PFSK-1 (cell line): ENCODE measurements at regions not wholly inside any gene's neighbourhood (a gene's known extent, or its start where the extent isn't known, plus 50 kb on each side); places are given as distances from the start of the nearest gene placed in this dataset.

Experiments
- FOXP2 ChIP-seq: optimal IDR thresholded peaks from 2 replicates; pipeline ENCODE3; 2011; ENCODE audit warnings: borderline replicate concordance, control low read depth, inconsistent platforms; ENCODE audit not compliant: insufficient read depth; ENCODE audit errors: extremely low read length, extremely low read depth
- POLR2AphosphoS5 ChIP-seq: IDR thresholded peaks from 2 replicates; pipeline ENCODE4 v1.6.1; 2012; ENCODE audit warnings: low read depth, mild to moderate bottlenecking, control low read depth, low read length, moderate library complexity
- SIN3A ChIP-seq: IDR thresholded peaks from 2 replicates; pipeline ENCODE4 v1.6.1; 2012; ENCODE audit warnings: mild to moderate bottlenecking, low read length, moderate library complexity, borderline replicate concordance; ENCODE audit not compliant: insufficient read depth
- TAF1 ChIP-seq: IDR thresholded peaks from 2 replicates; pipeline ENCODE4 v1.6.1; 2012; ENCODE audit warnings: low read length, control low read depth, borderline replicate concordance; ENCODE audit not compliant: insufficient read depth
- TF ChIP-seq, protein P1 (sequence below), 2 experiments: IDR thresholded peaks; 2 replicates each; pipeline versions ENCODE4 v1.6.1 to v1.8.0; 2011 to 2012; ENCODE audit warnings: low read depth in 2 of 2, low read length in 2 of 2, control low read depth in 1 of 2, inconsistent platforms in 1 of 2, mild to moderate bottlenecking in 1 of 2, moderate library complexity in 1 of 2; ENCODE audit not compliant: insufficient read depth in 1 of 2

DNA sequence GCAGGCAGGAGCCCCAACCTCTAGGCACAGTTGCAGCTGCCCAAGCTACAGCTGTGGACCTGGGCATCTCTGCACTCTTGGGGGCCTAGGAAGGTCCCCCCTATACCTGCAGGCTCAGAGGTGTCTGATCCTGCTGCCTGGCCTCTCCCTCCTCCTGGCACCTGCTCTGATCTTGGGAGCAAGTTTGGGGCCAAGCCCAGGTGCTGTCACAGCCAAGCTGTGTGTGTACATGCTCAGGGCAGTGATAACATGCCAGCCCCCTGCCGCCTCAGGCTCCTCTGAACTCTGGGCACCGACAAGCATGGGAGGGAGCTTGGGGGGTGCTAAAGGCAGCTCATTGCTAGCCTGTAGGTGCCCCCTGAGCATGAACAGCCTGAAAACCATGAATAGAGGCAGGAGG lies 829.6 kb upstream of the VRK2 start:
- no peak for TF ChIP-seq POLR2AphosphoS5
- no peak for TF ChIP-seq SIN3A
- TF ChIP-seq, protein P1, sequence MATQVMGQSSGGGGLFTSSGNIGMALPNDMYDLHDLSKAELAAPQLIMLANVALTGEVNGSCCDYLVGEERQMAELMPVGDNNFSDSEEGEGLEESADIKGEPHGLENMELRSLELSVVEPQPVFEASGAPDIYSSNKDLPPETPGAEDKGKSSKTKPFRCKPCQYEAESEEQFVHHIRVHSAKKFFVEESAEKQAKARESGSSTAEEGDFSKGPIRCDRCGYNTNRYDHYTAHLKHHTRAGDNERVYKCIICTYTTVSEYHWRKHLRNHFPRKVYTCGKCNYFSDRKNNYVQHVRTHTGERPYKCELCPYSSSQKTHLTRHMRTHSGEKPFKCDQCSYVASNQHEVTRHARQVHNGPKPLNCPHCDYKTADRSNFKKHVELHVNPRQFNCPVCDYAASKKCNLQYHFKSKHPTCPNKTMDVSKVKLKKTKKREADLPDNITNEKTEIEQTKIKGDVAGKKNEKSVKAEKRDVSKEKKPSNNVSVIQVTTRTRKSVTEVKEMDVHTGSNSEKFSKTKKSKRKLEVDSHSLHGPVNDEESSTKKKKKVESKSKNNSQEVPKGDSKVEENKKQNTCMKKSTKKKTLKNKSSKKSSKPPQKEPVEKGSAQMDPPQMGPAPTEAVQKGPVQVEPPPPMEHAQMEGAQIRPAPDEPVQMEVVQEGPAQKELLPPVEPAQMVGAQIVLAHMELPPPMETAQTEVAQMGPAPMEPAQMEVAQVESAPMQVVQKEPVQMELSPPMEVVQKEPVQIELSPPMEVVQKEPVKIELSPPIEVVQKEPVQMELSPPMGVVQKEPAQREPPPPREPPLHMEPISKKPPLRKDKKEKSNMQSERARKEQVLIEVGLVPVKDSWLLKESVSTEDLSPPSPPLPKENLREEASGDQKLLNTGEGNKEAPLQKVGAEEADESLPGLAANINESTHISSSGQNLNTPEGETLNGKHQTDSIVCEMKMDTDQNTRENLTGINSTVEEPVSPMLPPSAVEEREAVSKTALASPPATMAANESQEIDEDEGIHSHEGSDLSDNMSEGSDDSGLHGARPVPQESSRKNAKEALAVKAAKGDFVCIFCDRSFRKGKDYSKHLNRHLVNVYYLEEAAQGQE (IDR thresholded peaks at IDR 0.05; ENCODE audit: insufficient read depth in 1 of 2, low read depth in 2 of 2, low read length in 2 of 2): no peak
- TF ChIP-seq TAF1: no peak
- no peak for TF ChIP-seq FOXP2

DNA sequence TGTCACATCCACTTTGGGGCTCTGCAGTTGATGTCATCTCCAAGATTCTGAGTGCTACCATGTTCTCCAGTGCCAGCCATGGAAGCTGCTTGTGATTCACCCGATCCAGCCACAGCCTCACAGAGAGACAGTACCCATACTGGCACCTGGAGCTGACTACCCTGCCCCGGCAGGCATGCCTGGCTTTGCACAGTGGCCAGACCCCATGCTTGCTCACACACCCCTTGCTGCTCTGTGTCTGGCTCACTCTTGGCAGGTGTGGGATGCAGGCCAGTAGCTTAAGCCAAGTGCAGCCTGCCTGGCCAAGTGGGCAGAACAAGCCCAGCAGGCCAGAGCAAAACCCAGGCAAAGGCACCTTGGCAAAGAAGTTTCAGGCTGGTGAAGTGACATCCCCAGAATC lies 828.4 kb upstream of the VRK2 start:
- TF ChIP-seq, protein P1 (IDR thresholded peaks at IDR 0.05; ENCODE audit: insufficient read depth in 1 of 2, low read depth in 2 of 2, low read length in 2 of 2): no peak
- no peak for TF ChIP-seq TAF1

DNA sequence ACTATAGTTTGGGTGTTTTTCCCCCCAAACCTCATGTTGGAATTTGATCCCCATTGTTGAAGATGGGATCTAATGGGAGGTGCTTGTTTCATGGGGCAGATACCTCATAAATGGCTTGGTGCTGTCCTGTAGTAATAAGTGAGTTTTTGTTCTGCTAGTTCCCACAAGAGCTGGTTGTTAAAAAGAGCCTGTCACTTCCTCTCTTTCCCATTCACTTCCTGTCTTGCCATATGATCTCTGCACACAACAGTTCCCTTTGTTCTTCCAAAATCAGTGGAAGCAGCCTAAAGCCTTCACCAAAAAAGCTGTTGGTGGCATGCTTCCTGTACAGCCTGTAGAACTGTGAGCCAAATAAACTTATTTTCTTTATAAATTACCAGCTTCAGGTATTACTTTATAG lies 768.2 kb upstream of the VRK2 start:
- TF ChIP-seq, protein P1 (IDR thresholded peaks at IDR 0.05; ENCODE audit: insufficient read depth in 1 of 2, low read depth in 2 of 2, low read length in 2 of 2): no peak
- TF ChIP-seq TAF1: no peak
- no peak for TF ChIP-seq FOXP2
- no peak for TF ChIP-seq SIN3A
- no peak for TF ChIP-seq POLR2AphosphoS5

DNA sequence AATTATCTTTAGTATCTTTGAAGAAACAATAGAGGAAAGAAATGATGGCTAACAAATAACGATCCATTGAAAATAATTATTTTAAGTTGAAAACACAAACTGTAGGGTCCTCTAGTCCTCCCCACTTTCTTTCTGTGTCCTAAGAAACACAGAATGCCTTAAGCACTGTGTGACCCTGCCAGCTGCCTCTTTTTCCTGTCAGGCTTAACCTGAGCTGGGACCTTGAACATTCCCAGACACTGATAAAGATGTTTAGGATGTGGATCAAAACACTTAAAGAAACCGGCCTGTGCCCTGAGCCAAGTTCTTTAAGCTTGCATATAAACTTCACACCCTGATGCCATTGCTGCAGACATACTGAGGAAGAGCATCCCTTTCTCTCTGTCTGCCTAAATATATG lies 755.4 kb upstream of the VRK2 start:
- TF ChIP-seq, protein P1 (IDR thresholded peaks at IDR 0.05; ENCODE audit: insufficient read depth in 1 of 2, low read depth in 2 of 2, low read length in 2 of 2): no peak
- TF ChIP-seq TAF1 (no peak), POLR2AphosphoS5 (no peak), FOXP2 (no peak), SIN3A (no peak)

DNA sequence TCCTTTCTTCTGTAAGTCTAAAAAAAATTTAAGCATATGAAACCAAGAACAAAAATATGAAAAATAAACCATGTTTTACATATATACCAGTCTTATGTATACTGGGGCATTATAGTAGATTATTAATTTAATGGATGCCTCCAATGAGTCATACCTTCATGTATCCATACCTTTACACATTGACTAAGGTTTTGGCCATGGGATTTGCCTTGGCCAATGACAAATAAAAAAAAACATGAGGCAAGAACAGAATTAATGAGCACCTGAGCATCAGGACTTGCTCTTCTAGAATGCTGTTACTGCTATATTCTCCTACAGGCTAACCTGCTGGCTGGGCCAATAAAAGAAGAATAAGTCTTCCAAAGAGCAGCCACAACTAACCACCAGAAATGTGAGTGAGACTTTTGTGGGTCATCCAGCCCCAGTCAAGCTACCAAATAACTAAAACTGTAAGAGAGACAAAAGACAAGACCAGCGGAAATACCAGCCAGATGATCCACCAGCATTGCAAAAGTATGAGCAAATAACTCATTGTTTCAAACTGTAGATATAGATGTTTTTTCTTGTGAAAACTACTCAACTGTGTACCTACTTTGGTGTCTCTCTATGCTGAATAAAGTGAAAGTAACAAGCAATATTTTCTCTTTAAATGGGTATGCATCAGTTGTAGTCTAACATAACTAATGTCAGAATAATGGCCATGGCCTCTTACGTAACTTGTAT lies 749.6 kb upstream of the VRK2 start:
- no peak for TF ChIP-seq POLR2AphosphoS5
- TF ChIP-seq SIN3A: no peak
- TF ChIP-seq, protein P1 (IDR thresholded peaks at IDR 0.05; ENCODE audit: insufficient read depth in 1 of 2, low read depth in 2 of 2, low read length in 2 of 2): no peak
